Stimulated activated CD8-positive, alpha-beta memory T cell treated with anti-CD3 and anti-CD28 coated beads, Interleukin-7, amount 100 ng/mL, for 24 hours (primary cell): ENCODE measurements at regions not wholly inside any gene's neighbourhood (a gene's known extent, or its start where the extent isn't known, plus 50 kb on each side); places are given as distances from the start of the nearest gene placed in this dataset.

Source experiments
- DNase-seq: peaks from one replicate; pipeline ENCODE4 v3.0.0-alpha.2; 2020; ENCODE audit warnings: low read depth

GRCh38 chr15:70277556-70277955, 179.8 kb upstream of the TLE3 start:
- DNase-seq: no peak

- DNase-seq: no peak
Observed at GRCh38 chr15:70276401-70276800, 178.7 kb upstream of the TLE3 start.

- DNase-seq: no peak
Observed at GRCh38 chr15:70275461-70276138, 177.9 kb upstream of the TLE3 start.

GRCh38 chr15:70274908-70275307, 177.2 kb upstream of the TLE3 start:
- no peak for DNase-seq

- DNase-seq: no peak
Observed at GRCh38 chr15:70274255-70274880, 176.7 kb upstream of the TLE3 start.

- DNase-seq: no peak
Observed at GRCh38 chr15:70273808-70274207, 176.1 kb upstream of the TLE3 start.

GRCh38 chr15:70272565-70273355, 175.0 kb upstream of the TLE3 start:
- DNase-seq: no peak

GRCh38 chr15:70271422-70272088, 173.8 kb upstream of the TLE3 start:
- DNase-seq: no peak

- DNase-seq: no peak
Observed at GRCh38 chr15:70270752-70271111, 173.0 kb upstream of the TLE3 start.

GRCh38 chr15:70269991-70270751, 172.5 kb upstream of the TLE3 start:
- DNase-seq: no peak

- DNase-seq: no peak
Observed at GRCh38 chr15:70269311-70269911, 171.7 kb upstream of the TLE3 start.

GRCh38 chr15:70268698-70269251, 171.1 kb upstream of the TLE3 start:
- DNase-seq: no peak

- DNase-seq: no peak
Observed at GRCh38 chr15:70267879-70268278, 170.2 kb upstream of the TLE3 start.

GRCh38 chr15:70267306-70267705, 169.6 kb upstream of the TLE3 start:
- DNase-seq: no peak

- DNase-seq: no peak
Observed at GRCh38 chr15:70266412-70267121, 168.8 kb upstream of the TLE3 start.

- DNase-seq: no peak
Observed at GRCh38 chr15:70265986-70266385, 168.3 kb upstream of the TLE3 start.

- no peak for DNase-seq
Observed at GRCh38 chr15:70265466-70265978, 167.8 kb upstream of the TLE3 start.

GRCh38 chr15:70264738-70265465, 167.2 kb upstream of the TLE3 start:
- DNase-seq: no peak

GRCh38 chr15:70264014-70264582, 166.4 kb upstream of the TLE3 start:
- DNase-seq: no peak
